Psoas muscle (tissue), 7 donors: ENCODE measurements at regions not wholly inside any gene's neighbourhood (a gene's known extent, or its start where the extent isn't known, plus 50 kb on each side); places are given as distances from the start of the nearest gene placed in this dataset.

Experiments
- ATAC-seq, 4 donors: fragments of 200-7000 bp; cut with Tn5 transposase; one replicate each; pipeline ENCODE4 v1.9.1; 2020; ENCODE audit warnings: moderate library complexity in 3 of 4, mild to moderate bottlenecking in 2 of 4
- DNase-seq, 2 donors: peaks; one replicate each; pipeline ENCODE4 v3.0.0-alpha.2; 2020
- H3K27ac ChIP-seq: fragments of 200-600 bp; one replicate; pipeline ENCODE4 v1.8.0; 2022
- H3K27me3 ChIP-seq, 3 donors: fragments of 200-600 bp in 1 of 3; one replicate each; pipeline versions ENCODE4 v1.6.1 to v1.8.0; 2013 to 2022; ENCODE audit warnings: low read length in 2 of 3, mild to moderate bottlenecking in 2 of 3, moderate library complexity in 1 of 3; ENCODE audit not compliant: insufficient read depth in 3 of 3
- H3K36me3 ChIP-seq, 2 donors: fragments of 200-600 bp in 1 of 2; one replicate each; pipeline versions ENCODE4 v1.6.1 to v1.8.0; 2013 to 2022; ENCODE audit warnings: low read depth in 1 of 2, mild to moderate bottlenecking in 1 of 2, moderate library complexity in 1 of 2; ENCODE audit not compliant: insufficient read depth in 1 of 2
- H3K4me1 ChIP-seq: fragments of 200-600 bp; one replicate; pipeline ENCODE4 v1.8.0; 2022
- H3K4me3 ChIP-seq: fragments of 200-600 bp; one replicate; pipeline ENCODE4 v1.8.0; 2022; ENCODE audit warnings: mild to moderate bottlenecking
- H3K9me3 ChIP-seq: fragments of 200-600 bp; one replicate; pipeline ENCODE4 v1.8.0; 2022
- CTCF ChIP-seq: fragments of 200-600 bp; IDR thresholded peaks from one replicate; pipeline ENCODE4 v1.8.0; 2022; ENCODE audit warnings: antibody characterized with exemption
- WGBS, 3 donors: extraction: QIAGEN DNeasy Blood & Tissue Kit; methylation state at CpG; one replicate each; pipeline versions ENCODE4 v1.1.6 to v1.1.7; 2013; 5-methylcytosine and 5-hydroxymethylcytosine counted together
- intact Hi-C, 2 donors: fragments of 100-400 bp; cut with DNase I; formaldehyde crosslinking; loops; one replicate each; pipeline versions ENCODE4 v1.11.0 to v1.14.2; 2022
- donor health status: healthy with polysubstance abuse.
- donor health status: DM: no; HTN: no; CAD: no; lungs with moderate emphysema.
- donor health status: Bipolar disorder and iron deficiency.
- donor health status: healthy.
- donor health status: DM: yes; HTN: yes; CAD: no.
- donor health status: DM: no; HTN: no; CAD: no.
- donor health status: DM: yes; HTN: yes; CAD: no.

GRCh38 chr18:40707797-40708196 lies 1247.2 kb upstream of the PIK3C3 start:
- intact Hi-C loops: no loop called here
- TF ChIP-seq CTCF: no peak
- Histone ChIP-seq H3K36me3 (no peaks in the 10 kb centered on the region), H3K9me3 (no peaks in the 10 kb centered on the region), H3K4me1 (no peaks in the 10 kb centered on the region), H3K27me3 (no peaks in the 10 kb centered on the region), H3K27ac (no peak overlapping the region), H3K4me3 (no peak overlapping the region)
- no peak for ATAC-seq
- 70 to 71% (median 71%) methylated on average over 1 of the region's 1 CpG for WGBS, 3 donors
- no peak for DNase-seq

GRCh38 chr18:40698129-40698528 lies 1256.9 kb upstream of the PIK3C3 start:
- no peak for DNase-seq
- no peaks in the 10 kb centered on the region for H3K4me1 ChIP-seq
- H3K27ac ChIP-seq: no peak overlapping the region
- no peaks in the 10 kb centered on the region for H3K36me3 ChIP-seq
- no peak for ATAC-seq
- H3K27me3 ChIP-seq: no peaks in the 10 kb centered on the region
- intact Hi-C loops: no loop called here
- H3K9me3 ChIP-seq: no peaks in the 10 kb centered on the region
- no peak for TF ChIP-seq CTCF
- no peak overlapping the region for H3K4me3 ChIP-seq

GRCh38 chr18:40695526-40695925 lies 1259.5 kb upstream of the PIK3C3 start:
- WGBS, 3 donors: 73 to 78% (median 73%) methylated on average over 1 of the region's 1 CpG
- Histone ChIP-seq H3K4me1 (no peaks in the 10 kb centered on the region), H3K27ac (no peak overlapping the region), H3K4me3 (no peak overlapping the region), H3K9me3 (no peaks in the 10 kb centered on the region), H3K36me3 (no peaks in the 10 kb centered on the region), H3K27me3 (no peaks in the 10 kb centered on the region)
- no peak for TF ChIP-seq CTCF
- intact Hi-C loops: no loop called here
- DNase-seq (no peak), ATAC-seq (no peak)

GRCh38 chr18:40692871-40693270 lies 1262.2 kb upstream of the PIK3C3 start:
- no peaks in the 10 kb centered on the region for H3K4me1 ChIP-seq
- WGBS, 3 donors: 48 to 63% (median 60%) methylated on average over 3 of the region's 3 CpGs
- H3K9me3 ChIP-seq: no peaks in the 10 kb centered on the region
- no peak overlapping the region for H3K4me3 ChIP-seq
- intact Hi-C loops: no loop called here
- H3K27ac ChIP-seq: no peak overlapping the region
- no peaks in the 10 kb centered on the region for H3K27me3 ChIP-seq
- no peak for DNase-seq
- no peak for ATAC-seq
- no peaks in the 10 kb centered on the region for H3K36me3 ChIP-seq
- TF ChIP-seq CTCF: no peak

- WGBS, 3 donors: 57 to 70% (median 58%) methylated on average over 2 of the region's 2 CpGs
- H3K27me3 ChIP-seq: no peaks in the 10 kb centered on the region
- TF ChIP-seq CTCF: no peak
- intact Hi-C loops: no loop called here
- no peaks in the 10 kb centered on the region for H3K4me1 ChIP-seq
- H3K36me3 ChIP-seq: no peaks in the 10 kb centered on the region
- H3K27ac ChIP-seq: no peak overlapping the region
- no peaks in the 10 kb centered on the region for H3K9me3 ChIP-seq
- DNase-seq (no peak), ATAC-seq (no peak)
- H3K4me3 ChIP-seq: no peak overlapping the region
Observed at GRCh38 chr18:40690062-40690461, 1265.0 kb upstream of the PIK3C3 start.
